WERI-Rb-1 (cell line): ENCODE measurements at regions not wholly inside any gene's neighbourhood (a gene's known extent, or its start where the extent isn't known, plus 50 kb on each side); places are given as distances from the start of the nearest gene placed in this dataset.

ENCODE experiments used
- DNase-seq: peaks from one replicate; pipeline ENCODE4 v3.0.0-alpha.2; 2020
- H3K27ac ChIP-seq: fragments of 250-450 bp; sonication (Bioruptor Pico); 2 replicates; pipeline ENCODE4 v1.5.1; 2020; ENCODE audit warnings: mild to moderate bottlenecking, moderate library complexity
- H3K27me3 ChIP-seq: fragments of 250-450 bp; sonication (Bioruptor Pico); 2 replicates; pipeline ENCODE4 v1.5.1; 2021; ENCODE audit warnings: mild to moderate bottlenecking, low read depth, moderate library complexity; ENCODE audit not compliant: insufficient read depth, severe bottlenecking
- H3K36me3 ChIP-seq: fragments of 250-450 bp; sonication (Bioruptor Pico); 2 replicates; pipeline ENCODE4 v1.5.1; 2020; ENCODE audit warnings: mild to moderate bottlenecking, moderate library complexity
- H3K4me3 ChIP-seq: 2 replicates; pipeline ENCODE4 v1.5.1; 2011; ENCODE audit warnings: low read depth, mild to moderate bottlenecking, control low read depth, low read length
- H3K9me3 ChIP-seq: fragments of 250-450 bp; sonication (Bioruptor Pico); 2 replicates; pipeline ENCODE4 v1.5.1; 2021; ENCODE audit warnings: mild to moderate bottlenecking, moderate library complexity; ENCODE audit not compliant: severe bottlenecking
- TF ChIP-seq, protein P1 (sequence below): IDR thresholded peaks from 2 replicates; pipeline ENCODE4 v1.5.1; 2011; ENCODE audit warnings: low read depth, mild to moderate bottlenecking, control low read depth, inconsistent platforms, low read length

DNA sequence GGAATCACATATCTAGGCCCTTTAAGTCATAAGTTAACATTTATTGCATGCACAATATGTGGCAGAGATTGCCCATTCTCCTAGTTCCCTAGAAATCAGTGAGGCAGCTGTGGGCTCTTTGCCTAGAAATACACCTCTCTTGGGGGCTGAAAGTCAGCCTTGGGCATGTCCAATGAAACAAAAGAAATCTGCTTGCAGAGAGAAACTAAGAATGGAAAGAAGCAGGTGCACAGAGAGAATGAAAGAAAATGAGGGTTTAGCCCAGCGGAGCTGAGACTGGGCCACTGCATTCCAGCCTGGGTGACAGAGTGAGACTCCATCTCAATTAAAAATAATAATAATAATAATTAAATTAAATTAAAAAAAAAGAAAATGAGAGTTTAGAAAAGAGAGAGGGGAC lies 57.3 kb upstream of the DAB2 start:
- Histone ChIP-seq H3K9me3 (no peaks in the 10 kb centered on the region), H3K27ac (no peak overlapping the region), H3K36me3 (no peaks in the 10 kb centered on the region), H3K27me3 (no peaks in the 10 kb centered on the region), H3K4me3 (no peak overlapping the region)
- no peak for DNase-seq
- TF ChIP-seq, protein P1, sequence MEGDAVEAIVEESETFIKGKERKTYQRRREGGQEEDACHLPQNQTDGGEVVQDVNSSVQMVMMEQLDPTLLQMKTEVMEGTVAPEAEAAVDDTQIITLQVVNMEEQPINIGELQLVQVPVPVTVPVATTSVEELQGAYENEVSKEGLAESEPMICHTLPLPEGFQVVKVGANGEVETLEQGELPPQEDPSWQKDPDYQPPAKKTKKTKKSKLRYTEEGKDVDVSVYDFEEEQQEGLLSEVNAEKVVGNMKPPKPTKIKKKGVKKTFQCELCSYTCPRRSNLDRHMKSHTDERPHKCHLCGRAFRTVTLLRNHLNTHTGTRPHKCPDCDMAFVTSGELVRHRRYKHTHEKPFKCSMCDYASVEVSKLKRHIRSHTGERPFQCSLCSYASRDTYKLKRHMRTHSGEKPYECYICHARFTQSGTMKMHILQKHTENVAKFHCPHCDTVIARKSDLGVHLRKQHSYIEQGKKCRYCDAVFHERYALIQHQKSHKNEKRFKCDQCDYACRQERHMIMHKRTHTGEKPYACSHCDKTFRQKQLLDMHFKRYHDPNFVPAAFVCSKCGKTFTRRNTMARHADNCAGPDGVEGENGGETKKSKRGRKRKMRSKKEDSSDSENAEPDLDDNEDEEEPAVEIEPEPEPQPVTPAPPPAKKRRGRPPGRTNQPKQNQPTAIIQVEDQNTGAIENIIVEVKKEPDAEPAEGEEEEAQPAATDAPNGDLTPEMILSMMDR, result no peak

DNA sequence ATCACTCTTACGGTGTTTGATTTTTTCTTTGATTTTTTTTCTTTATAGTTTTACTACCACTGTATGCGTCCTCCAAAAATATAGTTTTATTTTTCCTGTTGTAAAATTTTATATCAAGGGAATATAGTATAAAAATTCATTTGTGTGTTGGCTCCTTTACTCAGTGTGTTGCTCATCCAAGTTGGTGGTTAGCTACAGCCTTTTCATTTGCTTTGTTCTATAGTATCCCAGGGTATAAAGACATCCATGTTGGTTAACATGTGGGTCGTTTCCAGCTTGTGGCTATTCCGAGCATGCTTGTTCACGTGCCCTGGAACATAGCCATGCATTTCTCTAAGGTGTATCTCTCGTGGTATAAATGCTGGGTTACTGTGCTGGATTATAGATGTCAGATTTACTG lies 54.8 kb upstream of the DAB2 start:
- no peaks in the 10 kb centered on the region for H3K9me3 ChIP-seq
- no peak for DNase-seq
- no peaks in the 10 kb centered on the region for H3K27me3 ChIP-seq
- H3K36me3 ChIP-seq, result no peaks in the 10 kb centered on the region
- no peak overlapping the region for H3K4me3 ChIP-seq
- TF ChIP-seq, protein P1, result no peak
- H3K27ac ChIP-seq, result no peak overlapping the region

DNA sequence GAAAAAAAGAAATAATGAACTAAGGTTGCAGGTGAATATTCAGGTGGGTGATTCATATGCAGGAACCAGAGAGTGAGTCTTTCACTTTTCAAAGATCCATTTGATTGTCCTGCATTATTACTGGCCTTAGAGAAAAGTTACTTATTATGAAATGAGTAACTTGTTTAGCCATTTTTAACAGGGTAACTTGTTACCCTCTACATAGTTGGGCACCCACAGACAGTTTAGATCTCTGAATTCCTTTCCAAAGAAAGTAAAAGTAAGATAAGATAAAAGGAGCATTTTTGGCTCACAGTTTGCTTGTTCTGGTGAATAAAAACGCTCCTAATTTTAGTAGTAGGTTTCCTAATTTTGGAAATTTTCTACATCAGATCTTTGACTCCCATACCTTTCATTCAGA lies 54.1 kb upstream of the DAB2 start:
- H3K4me3 ChIP-seq, result no peak overlapping the region
- no peaks in the 10 kb centered on the region for H3K27me3 ChIP-seq
- H3K9me3 ChIP-seq, result no peaks in the 10 kb centered on the region
- DNase-seq, result no peak
- TF ChIP-seq, protein P1, result no peak
- no peaks in the 10 kb centered on the region for H3K36me3 ChIP-seq
- H3K27ac ChIP-seq, result no peak overlapping the region

DNA sequence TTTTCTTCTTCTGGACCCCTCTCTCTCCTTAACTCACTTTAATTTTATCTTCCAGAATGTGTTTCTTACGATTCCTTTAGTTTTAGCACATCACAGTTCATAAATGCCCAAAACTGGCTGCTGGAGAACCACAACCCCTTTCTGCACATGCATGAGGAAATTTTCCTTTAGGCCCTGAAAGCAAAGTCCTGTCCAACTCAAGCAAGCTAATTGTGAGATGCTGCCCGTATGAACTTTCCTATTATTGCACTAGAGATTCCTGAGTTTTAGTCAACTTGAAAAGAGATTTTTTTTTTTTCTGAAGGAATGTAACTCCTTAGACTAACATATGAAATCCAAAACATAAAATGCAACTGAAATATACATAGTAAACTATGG lies 52.1 kb upstream of the DAB2 start:
- H3K36me3 ChIP-seq, result no peaks in the 10 kb centered on the region
- DNase-seq, result no peak
- no peaks in the 10 kb centered on the region for H3K9me3 ChIP-seq
- no peak overlapping the region for H3K4me3 ChIP-seq
- no peaks in the 10 kb centered on the region for H3K27me3 ChIP-seq
- TF ChIP-seq, protein P1, result no peak
- H3K27ac ChIP-seq, result no peak overlapping the region

DNA sequence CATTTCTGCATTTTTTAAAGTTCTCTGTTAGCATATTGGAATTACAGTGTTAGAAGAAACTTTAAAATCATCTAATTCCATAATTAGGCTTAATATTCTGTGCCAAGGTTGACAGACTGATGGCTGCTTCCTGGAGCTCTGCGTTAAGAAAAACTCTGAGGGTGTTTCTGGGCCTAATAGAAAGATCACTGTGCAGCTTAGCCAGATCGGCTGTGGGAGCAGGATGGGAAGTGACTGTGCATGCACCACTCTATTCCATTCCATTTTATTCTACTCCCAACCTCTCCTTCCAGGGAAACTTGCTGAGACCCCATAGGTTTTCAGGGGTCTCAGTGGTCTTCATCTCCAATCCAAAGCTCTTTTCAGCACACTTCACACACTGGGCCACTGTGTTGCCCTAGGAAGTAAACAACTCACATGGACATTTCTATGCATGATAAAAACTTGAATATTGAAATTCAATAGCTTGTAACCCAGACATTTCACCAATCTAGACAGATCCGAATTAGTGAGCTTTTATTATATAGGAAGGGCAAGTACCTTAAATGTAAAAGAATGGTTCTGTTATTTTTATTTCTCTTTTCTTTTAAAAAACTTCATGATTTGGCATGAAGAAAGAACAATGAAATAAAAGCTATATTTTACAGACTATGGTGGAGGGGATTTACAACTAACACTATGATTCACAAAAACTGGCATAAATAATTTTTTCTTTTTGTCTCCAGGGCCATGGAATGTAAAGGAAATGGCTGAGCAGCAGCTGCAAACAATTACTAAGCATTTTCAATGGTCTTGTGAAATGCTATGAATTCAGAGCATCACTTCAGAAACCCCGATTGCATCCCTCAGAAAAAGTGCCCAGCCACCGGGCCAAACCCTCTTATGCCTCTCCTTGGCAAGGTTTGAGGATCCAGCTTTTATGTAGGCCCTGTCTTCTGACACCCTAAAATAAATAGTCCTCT lies 51.4 kb upstream of the DAB2 start:
- Histone ChIP-seq H3K27ac (no peak overlapping the region), H3K27me3 (no peaks in the 10 kb centered on the region), H3K9me3 (no peaks in the 10 kb centered on the region), H3K36me3 (no peaks in the 10 kb centered on the region), H3K4me3 (no peak overlapping the region)
- DNase-seq, result no peak
- TF ChIP-seq, protein P1, result no peak

DNA sequence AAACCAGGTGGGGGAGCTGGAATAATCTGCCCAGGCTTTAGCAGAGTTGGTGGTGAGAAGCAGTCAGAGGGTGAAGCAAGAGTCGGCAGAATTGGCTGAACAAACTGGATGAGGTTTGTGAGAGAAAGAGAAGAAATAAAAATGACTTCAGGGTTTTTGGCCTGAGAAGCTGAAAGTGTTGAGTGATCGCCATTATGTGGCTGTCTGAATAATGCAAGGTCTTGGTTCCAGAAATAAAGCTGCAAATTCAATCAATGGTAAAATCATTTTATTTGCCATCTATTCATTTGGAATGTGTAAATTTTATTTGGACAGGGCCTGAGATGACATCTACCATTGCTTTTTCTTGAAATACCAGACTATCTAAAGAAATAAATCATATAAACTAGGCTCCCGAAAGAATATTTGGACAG lies 50.4 kb upstream of the DAB2 start:
- TF ChIP-seq, protein P1, result no peak

More for the DNA sequence above, 50.4 kb upstream of the DAB2 start:
- H3K4me3 ChIP-seq, result no peak overlapping the region
- no peaks in the 10 kb centered on the region for H3K27me3 ChIP-seq
- H3K9me3 ChIP-seq, result no peaks in the 10 kb centered on the region
- DNase-seq, result no peak
- H3K36me3 ChIP-seq, result no peaks in the 10 kb centered on the region
- no peak overlapping the region for H3K27ac ChIP-seq
